ENCODE measurements at regions not wholly inside any gene's neighbourhood (a gene's known extent, or its start where the extent isn't known, plus 50 kb on each side); places are given as distances from the start of the nearest gene placed in this dataset.

DNA sequence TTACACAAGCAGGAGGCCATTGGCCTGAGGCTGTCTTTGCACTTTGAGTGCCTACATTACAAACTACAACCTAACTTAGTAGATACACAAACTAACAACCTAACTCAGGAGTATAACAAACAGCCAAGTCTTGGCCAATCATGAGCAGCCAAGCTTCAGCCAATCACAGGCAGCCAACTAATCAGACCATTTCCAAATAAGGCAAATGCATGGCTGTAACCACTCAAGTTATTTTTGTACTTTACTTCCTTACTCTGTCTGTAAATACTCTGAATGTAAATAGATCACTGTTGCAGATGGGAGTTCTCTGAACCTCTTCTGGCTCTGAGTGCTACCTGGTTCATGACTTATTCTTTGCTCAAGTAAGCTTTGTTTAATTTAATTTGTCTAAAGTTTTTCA is 748.1 kb upstream of the SGCG start:
- Histone ChIP-seq H3K4me1 (peaks cover 0 to 3% (median 0%) of the 10 kb centered on the region in 4 donors), H3K4me3 (no peak overlapping the region), H3K9me3 (no peaks in the 10 kb centered on the region), H3K36me3 (no peaks in the 10 kb centered on the region), H3K27ac (no peak overlapping the region), H3K27me3 (no peaks in the 10 kb centered on the region)
- TF ChIP-seq, protein P1, sequence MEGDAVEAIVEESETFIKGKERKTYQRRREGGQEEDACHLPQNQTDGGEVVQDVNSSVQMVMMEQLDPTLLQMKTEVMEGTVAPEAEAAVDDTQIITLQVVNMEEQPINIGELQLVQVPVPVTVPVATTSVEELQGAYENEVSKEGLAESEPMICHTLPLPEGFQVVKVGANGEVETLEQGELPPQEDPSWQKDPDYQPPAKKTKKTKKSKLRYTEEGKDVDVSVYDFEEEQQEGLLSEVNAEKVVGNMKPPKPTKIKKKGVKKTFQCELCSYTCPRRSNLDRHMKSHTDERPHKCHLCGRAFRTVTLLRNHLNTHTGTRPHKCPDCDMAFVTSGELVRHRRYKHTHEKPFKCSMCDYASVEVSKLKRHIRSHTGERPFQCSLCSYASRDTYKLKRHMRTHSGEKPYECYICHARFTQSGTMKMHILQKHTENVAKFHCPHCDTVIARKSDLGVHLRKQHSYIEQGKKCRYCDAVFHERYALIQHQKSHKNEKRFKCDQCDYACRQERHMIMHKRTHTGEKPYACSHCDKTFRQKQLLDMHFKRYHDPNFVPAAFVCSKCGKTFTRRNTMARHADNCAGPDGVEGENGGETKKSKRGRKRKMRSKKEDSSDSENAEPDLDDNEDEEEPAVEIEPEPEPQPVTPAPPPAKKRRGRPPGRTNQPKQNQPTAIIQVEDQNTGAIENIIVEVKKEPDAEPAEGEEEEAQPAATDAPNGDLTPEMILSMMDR (IDR thresholded peaks at IDR 0.05): no peak
- no peak for TF ChIP-seq POLR2A (IDR thresholded peaks at IDR 0.05)
- no peak for DNase-seq

- Histone ChIP-seq H3K4me1 (no peaks in the 10 kb centered on the region), H3K36me3 (no peaks in the 10 kb centered on the region), H3K4me3 (no peak overlapping the region), H3K27ac (no peak overlapping the region), H3K9me3 (no peaks in the 10 kb centered on the region), H3K27me3 (no peaks in the 10 kb centered on the region)
- no peak for DNase-seq
- no peak for TF ChIP-seq POLR2A (IDR thresholded peaks at IDR 0.05)
- TF ChIP-seq, protein P1 (IDR thresholded peaks at IDR 0.05): no peak
These were observed 733.5 kb upstream of the SGCG start for GRCh38 chr13:22447132-22447886.

GRCh38 chr13:22449251-22449650 is 731.5 kb upstream of the SGCG start:
- Histone ChIP-seq H3K27me3 (no peaks in the 10 kb centered on the region), H3K4me3 (no peak overlapping the region), H3K9me3 (no peaks in the 10 kb centered on the region), H3K36me3 (no peaks in the 10 kb centered on the region), H3K4me1 (no peaks in the 10 kb centered on the region), H3K27ac (no peak overlapping the region)
- no peak for DNase-seq
- TF ChIP-seq, protein P1 (IDR thresholded peaks at IDR 0.05): no peak
- TF ChIP-seq POLR2A (IDR thresholded peaks at IDR 0.05): no peak

- H3K36me3 ChIP-seq: no peaks in the 10 kb centered on the region
- no peak overlapping the region for H3K27ac ChIP-seq
- no peak overlapping the region for H3K4me3 ChIP-seq
- no peaks in the 10 kb centered on the region for H3K27me3 ChIP-seq
- DNase-seq: no peak
- no peak for TF ChIP-seq POLR2A (IDR thresholded peaks at IDR 0.05)
- TF ChIP-seq, protein P1 (IDR thresholded peaks at IDR 0.05): no peak
- H3K4me1 ChIP-seq: no peaks in the 10 kb centered on the region
- H3K9me3 ChIP-seq: no peaks in the 10 kb centered on the region
These were observed 729.4 kb upstream of the SGCG start for GRCh38 chr13:22451327-22451741.

DNA sequence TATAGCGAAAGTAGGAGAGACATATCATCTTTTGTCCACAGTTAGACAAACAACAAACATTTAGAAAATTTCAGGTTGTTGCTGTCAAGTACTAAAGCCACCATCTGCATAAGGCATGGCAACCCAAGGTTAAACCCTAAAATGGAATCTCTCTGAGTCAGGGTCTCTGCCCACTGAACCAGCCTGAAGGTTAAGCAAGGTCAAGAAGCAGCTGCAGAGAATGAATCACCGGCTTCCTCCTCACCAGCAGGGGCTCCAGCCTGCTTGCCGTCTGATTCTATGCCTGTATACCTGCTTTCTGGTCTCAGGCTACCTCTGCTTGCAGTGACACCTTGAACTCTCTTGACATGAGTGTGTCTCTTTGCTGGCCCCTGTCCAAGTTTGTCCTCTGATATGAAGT is 726.2 kb upstream of the SGCG start:
- no peak for DNase-seq
- Histone ChIP-seq H3K9me3 (no peaks in the 10 kb centered on the region), H3K4me3 (no peak overlapping the region), H3K27me3 (no peaks in the 10 kb centered on the region), H3K27ac (no peak overlapping the region), H3K4me1 (no peaks in the 10 kb centered on the region), H3K36me3 (no peaks in the 10 kb centered on the region)
- TF ChIP-seq, protein P1 (IDR thresholded peaks at IDR 0.05): no peak
- TF ChIP-seq POLR2A (IDR thresholded peaks at IDR 0.05): no peak
